B cell (primary cell): ENCODE measurements at regions not wholly inside any gene's neighbourhood (a gene's known extent, or its start where the extent isn't known, plus 50 kb on each side); places are given as distances from the start of the nearest gene placed in this dataset.

Source experiments
- ATAC-seq: fragments of 200-7000 bp; cut with Tn5 transposase; one replicate; pipeline ENCODE4 v1.10.0; 2021; ENCODE audit warnings: low read depth, mild to moderate bottlenecking, moderate number of reproducible peaks, moderate library complexity
- CTCF ChIA-PET: fragments of 350-600 bp; sonication (Branson Sonifier 250); formaldehyde crosslinking; loops from one replicate; lab custom pipeline; 2021; ENCODE audit warnings: antibody characterized with exemption, inconsistent platforms; lab: Charles Lee
- POLR2A ChIA-PET: fragments of 350-600 bp; sonication (Branson Sonifier 250); formaldehyde crosslinking; loops from one replicate; lab custom pipeline; 2021; ENCODE audit warnings: antibody characterized with exemption; lab: Charles Lee
- DNase-seq: peaks from one replicate; pipeline ENCODE4 v3.0.0; 2013
- H2AFZ ChIP-seq: 2 replicates; pipeline ENCODE4 v1.6.1; 2012; ENCODE audit warnings: mild to moderate bottlenecking, low read depth, low read length; ENCODE audit not compliant: insufficient read depth, poor library complexity, severe bottlenecking
- H3K27ac ChIP-seq, 2 donors: 1 replicate in 1 of 2; 2 replicates in 1 of 2; pipeline ENCODE4 v1.5.1; 2012 to 2013; ENCODE audit warnings: low read length in 2 of 2, mild to moderate bottlenecking in 2 of 2, moderate library complexity in 1 of 2
- H3K27me3 ChIP-seq, 4 experiments: fragments of 200-600 bp in 1 of 4; sonication (generic) in 1 of 4; replicated peaks in 1 of 4; 1 replicate in 2 of 4; 2 replicates in 2 of 4; pipeline versions ENCODE4 v1.6.1 to v1.7.0; 2013 to 2016; ENCODE audit warnings: low read length in 3 of 4, mild to moderate bottlenecking in 2 of 4, mixed read lengths in 1 of 4, moderate library complexity in 1 of 4; ENCODE audit not compliant: insufficient read depth in 4 of 4, control insufficient read depth in 3 of 4; ENCODE audit errors: control extremely low read depth in 1 of 4
- H3K36me3 ChIP-seq, 2 experiments: replicated peaks in 1 of 2; 1 replicate in 1 of 2; 2 replicates in 1 of 2; pipeline versions ENCODE4 v1.6.1 to v1.7.1; 2013; ENCODE audit warnings: low read length in 1 of 2; ENCODE audit not compliant: insufficient read depth in 2 of 2, control insufficient read depth in 1 of 2; ENCODE audit errors: control extremely low read depth in 1 of 2, extremely low read depth in 1 of 2
- H3K4me1 ChIP-seq, 2 donors: fragments of 200-600 bp in 1 of 2; sonication (generic) in 1 of 2; 1 replicate in 1 of 2; 2 replicates in 1 of 2; pipeline versions ENCODE4 v1.5.1 to v1.6.1; 2013 to 2017; ENCODE audit warnings: low read length in 2 of 2; ENCODE audit not compliant: control insufficient read depth in 2 of 2, insufficient read depth in 2 of 2
- H3K4me2 ChIP-seq: replicated peaks from 2 replicates; pipeline ENCODE3; 2012; ENCODE audit warnings: mild to moderate bottlenecking, low read depth, low read length; ENCODE audit not compliant: poor library complexity, severe bottlenecking
- H3K4me3 ChIP-seq, 5 experiments: fragments of 200-600 bp in 1 of 5; sonication (generic) in 1 of 5; 1 replicate in 3 of 5; 2 replicates in 2 of 5; pipeline versions ENCODE4 v1.5.1 to v1.7.0; 2011 to 2016; ENCODE audit warnings: low read length in 4 of 5, mild to moderate bottlenecking in 4 of 5, low read depth in 2 of 5, control low read depth in 1 of 5, moderate library complexity in 1 of 5; ENCODE audit not compliant: insufficient read depth in 1 of 5; ENCODE audit errors: control extremely low read depth in 1 of 5, extremely low read depth in 1 of 5
- H3K79me2 ChIP-seq: fragments of 200-600 bp; sonication (generic); one replicate; pipeline ENCODE4 v1.6.0; 2016; ENCODE audit warnings: low read length; ENCODE audit not compliant: control insufficient read depth, insufficient read depth
- H3K9ac ChIP-seq: fragments of 200-600 bp; sonication (generic); 2 replicates; pipeline ENCODE4 v1.6.1; 2017; ENCODE audit warnings: mild to moderate bottlenecking, low read length, moderate library complexity
- H3K9me3 ChIP-seq, 3 donors: one replicate each; pipeline versions ENCODE4 v1.6.1 to v1.7.1; 2013; ENCODE audit warnings: low read length in 2 of 3; ENCODE audit not compliant: control insufficient read depth in 2 of 3, insufficient read depth in 1 of 3; ENCODE audit errors: control extremely low read depth in 1 of 3
- H4K20me1 ChIP-seq: 2 replicates; pipeline ENCODE4 v1.6.0; 2012; ENCODE audit warnings: mild to moderate bottlenecking, low read length; ENCODE audit not compliant: insufficient read depth, control insufficient read depth, poor library complexity, severe bottlenecking
- H3K27ac Mint-ChIP-seq: one replicate; pipeline ENCODE4 v1.8.0; 2021; ENCODE audit warnings: mixed read lengths
- H3K27me3 Mint-ChIP-seq: one replicate; pipeline ENCODE4 v1.8.0; 2021; ENCODE audit warnings: mixed read lengths
- H3K4me1 Mint-ChIP-seq: one replicate; pipeline ENCODE4 v1.8.0; 2021; ENCODE audit warnings: mixed read lengths
- H3K4me3 Mint-ChIP-seq: one replicate; pipeline ENCODE4 v1.8.0; 2021; ENCODE audit warnings: mixed read lengths
- H3K9me3 Mint-ChIP-seq: one replicate; pipeline ENCODE4 v1.8.0; 2022; ENCODE audit warnings: mixed read lengths; ENCODE audit not compliant: insufficient read depth
- EZH2 ChIP-seq: IDR thresholded peaks from 2 replicates; pipeline ENCODE4 v1.6.1; 2012; ENCODE audit warnings: borderline replicate concordance, low read depth, mild to moderate bottlenecking, moderate library complexity, low read length; ENCODE audit not compliant: insufficient read depth, poor library complexity, severe bottlenecking
- WGBS: methylation state at CpG from one replicate; pipeline ENCODE4 v1.1.5; 2013; ENCODE audit warnings: missing lambda C conversion rate; ENCODE audit not compliant: insufficient coverage; 5-methylcytosine and 5-hydroxymethylcytosine counted together
- intact Hi-C: fragments of 100-400 bp; cut with micrococcal nuclease; formaldehyde crosslinking; loops from one replicate; pipeline ENCODE4 v1.10.0; 2022
- TF ChIP-seq, protein P1 (sequence below): fragments of 200-600 bp; IDR thresholded peaks from one replicate; pipeline ENCODE4 v1.8.0; 2022; ENCODE audit warnings: antibody characterized with exemption, mild to moderate bottlenecking

DNA sequence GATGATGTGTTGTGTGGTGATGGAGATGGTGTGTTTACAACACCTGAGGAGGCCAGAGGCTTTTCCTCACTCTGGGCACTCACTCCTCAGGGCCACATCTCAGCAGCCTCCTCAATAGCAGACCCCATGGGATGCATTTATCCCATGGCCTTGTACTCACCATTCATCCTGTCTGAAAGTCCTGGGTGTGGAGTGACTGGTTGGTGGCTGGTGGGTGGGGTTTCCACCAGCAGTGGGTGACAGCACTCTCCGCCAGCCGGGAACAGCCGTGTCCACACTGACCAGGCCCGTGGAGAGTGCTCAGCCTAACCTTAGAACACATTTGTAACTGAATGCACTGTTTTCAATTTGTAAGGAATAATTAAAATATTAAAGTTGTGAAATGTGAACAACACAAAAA, 163.4 kb upstream of the AFDN start:
- H3K4me3 Mint-ChIP-seq: no peak overlapping the region
- intact Hi-C loops: no loop called here
- Histone ChIP-seq H3K36me3 (no peaks in the 10 kb centered on the region), H2AFZ (no peak overlapping the region), H3K4me2 (no peak overlapping the region), H3K9me3 (peaks cover 0 to 6% (median 0%) of the 10 kb centered on the region in 3 donors), H3K4me1 (no peaks in the 10 kb centered on the region), H4K20me1 (no peaks in the 10 kb centered on the region), H3K27ac (no peak overlapping the region), H3K9ac (no peak overlapping the region), H3K79me2 (no peaks in the 10 kb centered on the region), H3K4me3 (no peak overlapping the region), H3K27me3 (peaks cover 0 to 2% (median 0%) of the 10 kb centered on the region in 4 experiments)
- no peaks in the 10 kb centered on the region for H3K9me3 Mint-ChIP-seq
- no peaks in the 10 kb centered on the region for H3K4me1 Mint-ChIP-seq
- TF ChIP-seq, protein P1, sequence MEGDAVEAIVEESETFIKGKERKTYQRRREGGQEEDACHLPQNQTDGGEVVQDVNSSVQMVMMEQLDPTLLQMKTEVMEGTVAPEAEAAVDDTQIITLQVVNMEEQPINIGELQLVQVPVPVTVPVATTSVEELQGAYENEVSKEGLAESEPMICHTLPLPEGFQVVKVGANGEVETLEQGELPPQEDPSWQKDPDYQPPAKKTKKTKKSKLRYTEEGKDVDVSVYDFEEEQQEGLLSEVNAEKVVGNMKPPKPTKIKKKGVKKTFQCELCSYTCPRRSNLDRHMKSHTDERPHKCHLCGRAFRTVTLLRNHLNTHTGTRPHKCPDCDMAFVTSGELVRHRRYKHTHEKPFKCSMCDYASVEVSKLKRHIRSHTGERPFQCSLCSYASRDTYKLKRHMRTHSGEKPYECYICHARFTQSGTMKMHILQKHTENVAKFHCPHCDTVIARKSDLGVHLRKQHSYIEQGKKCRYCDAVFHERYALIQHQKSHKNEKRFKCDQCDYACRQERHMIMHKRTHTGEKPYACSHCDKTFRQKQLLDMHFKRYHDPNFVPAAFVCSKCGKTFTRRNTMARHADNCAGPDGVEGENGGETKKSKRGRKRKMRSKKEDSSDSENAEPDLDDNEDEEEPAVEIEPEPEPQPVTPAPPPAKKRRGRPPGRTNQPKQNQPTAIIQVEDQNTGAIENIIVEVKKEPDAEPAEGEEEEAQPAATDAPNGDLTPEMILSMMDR: no peak
- TF ChIP-seq EZH2: no peak
- H3K27me3 Mint-ChIP-seq: no peaks in the 10 kb centered on the region
- H3K27ac Mint-ChIP-seq: no peak overlapping the region
- CTCF ChIA-PET: no interaction called here
- DNase-seq (no peak), ATAC-seq (no peak)
- POLR2A ChIA-PET: no interaction called here
- WGBS: no CpG with 5 or more reads among the region's 4 CpGs

DNA sequence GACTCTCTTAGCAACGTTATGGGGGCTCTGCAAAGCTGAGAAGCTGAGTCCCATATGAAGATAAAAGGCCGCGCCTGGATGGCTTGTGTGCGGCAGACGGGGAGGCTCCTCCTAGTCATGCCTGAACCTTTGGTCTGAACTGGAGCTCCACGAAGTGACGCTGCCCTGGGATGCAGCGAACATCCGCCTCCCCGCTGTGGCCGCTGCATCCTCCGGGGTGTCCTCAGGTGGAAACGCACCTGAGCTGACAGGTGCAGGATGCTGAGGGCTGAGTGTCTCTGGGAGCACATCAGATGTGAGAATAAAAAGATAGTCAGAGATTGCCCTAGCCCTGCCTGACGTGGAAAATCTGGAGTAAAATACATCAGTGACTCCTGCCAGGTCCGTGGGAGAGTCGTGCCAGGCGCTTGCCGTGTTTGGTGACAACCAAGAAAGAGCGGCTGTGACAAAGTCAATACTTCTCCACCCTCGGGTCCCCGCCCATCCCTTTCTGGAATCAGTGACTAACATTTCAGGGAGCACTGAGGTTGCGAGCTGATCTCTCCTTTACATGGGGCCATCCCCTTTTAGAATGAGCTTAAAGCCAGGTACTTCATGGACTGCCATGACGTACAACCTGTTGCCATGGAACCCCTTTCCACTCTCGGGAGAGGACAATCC, 162.8 kb upstream of the AFDN start:
- no peak for DNase-seq
- Histone ChIP-seq H3K4me1 (no peaks in the 10 kb centered on the region), H3K9me3 (peaks cover 0 to 5% (median 0%) of the 10 kb centered on the region in 3 donors), H3K9ac (no peak overlapping the region), H3K36me3 (no peaks in the 10 kb centered on the region), H3K79me2 (no peaks in the 10 kb centered on the region), H3K27me3 (peaks cover 0 to 2% (median 0%) of the 10 kb centered on the region in 4 experiments), H3K4me3 (no peak overlapping the region), H3K4me2 (no peak overlapping the region), H4K20me1 (no peaks in the 10 kb centered on the region), H2AFZ (no peak overlapping the region), H3K27ac (no peak overlapping the region)
- POLR2A ChIA-PET: no interaction called here
- ATAC-seq: no peak
- CTCF ChIA-PET: no interaction called here
- no peak overlapping the region for H3K27ac Mint-ChIP-seq
- no peaks in the 10 kb centered on the region for H3K9me3 Mint-ChIP-seq
- 89% methylated on average over 23 of the region's 24 CpGs for WGBS
- no peaks in the 10 kb centered on the region for H3K4me1 Mint-ChIP-seq
- no peak for TF ChIP-seq EZH2
- TF ChIP-seq, protein P1: no peak
- no peak overlapping the region for H3K4me3 Mint-ChIP-seq
- intact Hi-C loops: no loop called here
- H3K27me3 Mint-ChIP-seq: no peaks in the 10 kb centered on the region
